HEK293 (cell line): ENCODE measurements at regions not wholly inside any gene's neighbourhood (a gene's known extent, or its start where the extent isn't known, plus 50 kb on each side); places are given as distances from the start of the nearest gene placed in this dataset.

Experiments used
- MYNN ChIP-seq: fragments of 450-650 bp; formaldehyde crosslinking; IDR thresholded peaks from 2 replicates; pipeline ENCODE4 v1.5.1; 2016; ENCODE audit warnings: missing biosample characterization, missing genetic modification characterization, borderline replicate concordance
- OVOL3 ChIP-seq: fragments of 450-650 bp; formaldehyde crosslinking; IDR thresholded peaks from 2 replicates; pipeline ENCODE4 v1.5.1; 2016; ENCODE audit warnings: missing biosample characterization, missing genetic modification characterization
- ZBTB20 ChIP-seq: fragments of 450-650 bp; formaldehyde crosslinking; IDR thresholded peaks from 2 replicates; pipeline ENCODE4 v1.5.1; 2016; ENCODE audit warnings: missing biosample characterization, missing genetic modification characterization
- ZFP3 ChIP-seq: fragments of 450-650 bp; formaldehyde crosslinking; IDR thresholded peaks from 2 replicates; pipeline ENCODE4 v1.5.1; 2016; ENCODE audit warnings: low read depth, missing biosample characterization, missing genetic modification characterization
- ZNF114 ChIP-seq: fragments of 450-650 bp; formaldehyde crosslinking; IDR thresholded peaks from 2 replicates; pipeline ENCODE4 v1.5.0; 2017; ENCODE audit warnings: missing biosample characterization, missing genetic modification characterization
- ZNF707 ChIP-seq: fragments of 450-650 bp; formaldehyde crosslinking; IDR thresholded peaks from 2 replicates; pipeline ENCODE4 v1.5.1; 2016; ENCODE audit warnings: missing biosample characterization, missing genetic modification characterization
- TF ChIP-seq, protein P1 (sequence below): fragments of 450-650 bp; formaldehyde crosslinking; IDR thresholded peaks from 2 replicates; pipeline ENCODE4 v1.5.1; 2016; ENCODE audit warnings: missing biosample characterization, missing genetic modification characterization
- TF ChIP-seq, protein P2 (sequence below): fragments of 450-650 bp; formaldehyde crosslinking; IDR thresholded peaks from 2 replicates; pipeline ENCODE4 v1.5.1; 2016; ENCODE audit warnings: missing biosample characterization, missing genetic modification characterization
- TF ChIP-seq, protein P3 (sequence below): fragments of 450-650 bp; formaldehyde crosslinking; IDR thresholded peaks from 2 replicates; pipeline ENCODE4 v1.5.1; 2016; ENCODE audit warnings: missing biosample characterization, missing genetic modification characterization, low read depth
- TF ChIP-seq, protein P4 (sequence below): fragments of 450-650 bp; formaldehyde crosslinking; IDR thresholded peaks from 2 replicates; pipeline ENCODE4 v1.5.1; 2016; ENCODE audit warnings: missing biosample characterization, missing genetic modification characterization, low read depth

DNA sequence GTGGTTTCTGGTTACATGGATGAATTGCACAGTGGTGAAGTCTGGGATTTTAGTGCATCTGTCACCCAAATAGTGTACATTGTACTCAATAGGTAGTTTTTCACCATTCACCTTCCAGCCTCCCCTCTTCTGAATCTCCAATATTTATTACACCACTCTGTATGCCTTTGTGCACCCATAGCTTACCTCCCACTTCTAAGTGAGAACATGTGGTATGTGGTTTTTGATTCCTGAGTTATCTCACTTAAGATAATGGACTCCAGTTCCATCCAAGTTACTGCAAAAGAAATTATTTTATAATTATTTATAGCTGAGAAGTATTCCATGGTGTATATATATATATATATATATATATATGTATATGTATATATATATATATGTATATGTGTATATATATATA lies 155.8 kb downstream of the HHIP start:
- no peak for TF ChIP-seq ZNF114
- TF ChIP-seq, protein P1, sequence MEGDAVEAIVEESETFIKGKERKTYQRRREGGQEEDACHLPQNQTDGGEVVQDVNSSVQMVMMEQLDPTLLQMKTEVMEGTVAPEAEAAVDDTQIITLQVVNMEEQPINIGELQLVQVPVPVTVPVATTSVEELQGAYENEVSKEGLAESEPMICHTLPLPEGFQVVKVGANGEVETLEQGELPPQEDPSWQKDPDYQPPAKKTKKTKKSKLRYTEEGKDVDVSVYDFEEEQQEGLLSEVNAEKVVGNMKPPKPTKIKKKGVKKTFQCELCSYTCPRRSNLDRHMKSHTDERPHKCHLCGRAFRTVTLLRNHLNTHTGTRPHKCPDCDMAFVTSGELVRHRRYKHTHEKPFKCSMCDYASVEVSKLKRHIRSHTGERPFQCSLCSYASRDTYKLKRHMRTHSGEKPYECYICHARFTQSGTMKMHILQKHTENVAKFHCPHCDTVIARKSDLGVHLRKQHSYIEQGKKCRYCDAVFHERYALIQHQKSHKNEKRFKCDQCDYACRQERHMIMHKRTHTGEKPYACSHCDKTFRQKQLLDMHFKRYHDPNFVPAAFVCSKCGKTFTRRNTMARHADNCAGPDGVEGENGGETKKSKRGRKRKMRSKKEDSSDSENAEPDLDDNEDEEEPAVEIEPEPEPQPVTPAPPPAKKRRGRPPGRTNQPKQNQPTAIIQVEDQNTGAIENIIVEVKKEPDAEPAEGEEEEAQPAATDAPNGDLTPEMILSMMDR (tag by site-specific recombination), result no peak
- TF ChIP-seq, protein P2, sequence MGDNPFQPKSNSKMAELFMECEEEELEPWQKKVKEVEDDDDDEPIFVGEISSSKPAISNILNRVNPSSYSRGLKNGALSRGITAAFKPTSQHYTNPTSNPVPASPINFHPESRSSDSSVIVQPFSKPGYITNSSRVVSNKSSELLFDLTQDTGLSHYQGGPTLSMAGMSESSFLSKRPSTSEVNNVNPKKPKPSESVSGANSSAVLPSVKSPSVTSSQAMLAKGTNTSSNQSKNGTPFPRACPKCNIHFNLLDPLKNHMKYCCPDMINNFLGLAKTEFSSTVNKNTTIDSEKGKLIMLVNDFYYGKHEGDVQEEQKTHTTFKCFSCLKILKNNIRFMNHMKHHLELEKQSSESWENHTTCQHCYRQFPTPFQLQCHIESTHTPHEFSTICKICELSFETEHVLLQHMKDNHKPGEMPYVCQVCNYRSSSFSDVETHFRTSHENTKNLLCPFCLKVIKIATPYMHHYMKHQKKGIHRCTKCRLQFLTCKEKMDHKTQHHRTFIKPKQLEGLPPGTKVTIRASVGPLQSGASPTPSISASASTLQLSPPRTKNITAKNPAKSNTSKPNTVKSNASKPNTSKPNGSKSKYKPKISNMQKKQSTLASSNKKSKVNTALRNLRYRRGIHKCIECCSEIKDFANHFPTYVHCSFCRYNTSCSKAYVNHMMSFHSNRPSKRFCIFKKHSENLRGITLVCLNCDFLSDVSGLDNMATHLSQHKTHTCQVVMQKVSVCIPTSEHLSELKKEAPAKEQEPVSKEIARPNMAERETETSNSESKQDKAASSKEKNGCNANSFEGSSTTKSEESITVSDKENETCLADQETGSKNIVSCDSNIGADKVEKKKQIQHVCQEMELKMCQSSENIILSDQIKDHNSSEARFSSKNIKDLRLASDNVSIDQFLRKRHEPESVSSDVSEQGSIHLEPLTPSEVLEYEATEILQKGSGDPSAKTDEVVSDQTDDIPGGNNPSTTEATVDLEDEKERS (tag by site-specific recombination), result no peak
- TF ChIP-seq, protein P3, sequence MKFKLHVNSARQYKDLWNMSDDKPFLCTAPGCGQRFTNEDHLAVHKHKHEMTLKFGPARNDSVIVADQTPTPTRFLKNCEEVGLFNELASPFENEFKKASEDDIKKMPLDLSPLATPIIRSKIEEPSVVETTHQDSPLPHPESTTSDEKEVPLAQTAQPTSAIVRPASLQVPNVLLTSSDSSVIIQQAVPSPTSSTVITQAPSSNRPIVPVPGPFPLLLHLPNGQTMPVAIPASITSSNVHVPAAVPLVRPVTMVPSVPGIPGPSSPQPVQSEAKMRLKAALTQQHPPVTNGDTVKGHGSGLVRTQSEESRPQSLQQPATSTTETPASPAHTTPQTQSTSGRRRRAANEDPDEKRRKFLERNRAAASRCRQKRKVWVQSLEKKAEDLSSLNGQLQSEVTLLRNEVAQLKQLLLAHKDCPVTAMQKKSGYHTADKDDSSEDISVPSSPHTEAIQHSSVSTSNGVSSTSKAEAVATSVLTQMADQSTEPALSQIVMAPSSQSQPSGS (tag by site-specific recombination), result no peak
- no peak for TF ChIP-seq ZBTB20 (tag by site-specific recombination)
- TF ChIP-seq MYNN (tag by site-specific recombination), result no peak
- TF ChIP-seq OVOL3 (tag by site-specific recombination), result no peak
- TF ChIP-seq, protein P4, sequence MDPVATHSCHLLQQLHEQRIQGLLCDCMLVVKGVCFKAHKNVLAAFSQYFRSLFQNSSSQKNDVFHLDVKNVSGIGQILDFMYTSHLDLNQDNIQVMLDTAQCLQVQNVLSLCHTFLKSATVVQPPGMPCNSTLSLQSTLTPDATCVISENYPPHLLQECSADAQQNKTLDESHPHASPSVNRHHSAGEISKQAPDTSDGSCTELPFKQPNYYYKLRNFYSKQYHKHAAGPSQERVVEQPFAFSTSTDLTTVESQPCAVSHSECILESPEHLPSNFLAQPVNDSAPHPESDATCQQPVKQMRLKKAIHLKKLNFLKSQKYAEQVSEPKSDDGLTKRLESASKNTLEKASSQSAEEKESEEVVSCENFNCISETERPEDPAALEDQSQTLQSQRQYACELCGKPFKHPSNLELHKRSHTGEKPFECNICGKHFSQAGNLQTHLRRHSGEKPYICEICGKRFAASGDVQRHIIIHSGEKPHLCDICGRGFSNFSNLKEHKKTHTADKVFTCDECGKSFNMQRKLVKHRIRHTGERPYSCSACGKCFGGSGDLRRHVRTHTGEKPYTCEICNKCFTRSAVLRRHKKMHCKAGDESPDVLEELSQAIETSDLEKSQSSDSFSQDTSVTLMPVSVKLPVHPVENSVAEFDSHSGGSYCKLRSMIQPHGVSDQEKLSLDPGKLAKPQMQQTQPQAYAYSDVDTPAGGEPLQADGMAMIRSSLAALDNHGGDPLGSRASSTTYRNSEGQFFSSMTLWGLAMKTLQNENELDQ (tag by site-specific recombination), result no peak
- TF ChIP-seq ZFP3, result no peak
- no peak for TF ChIP-seq ZNF707 (tag by site-specific recombination)
